CD4-positive, alpha-beta memory T cell (primary cell): ENCODE measurements at regions not wholly inside any gene's neighbourhood (a gene's known extent, or its start where the extent isn't known, plus 50 kb on each side); places are given as distances from the start of the nearest gene placed in this dataset.
A peak's percentile ranks its signal among the peaks of the same experiment; 100 is the strongest.
"Not testable (repeated sequence)": the region's sequence is repeated elsewhere in the genome, so short reads cannot be mapped to it uniquely, and the experiment has no call there.

Experiments
- CTCF ChIA-PET: fragments of 350-600 bp; sonication (Branson Sonifier 250); formaldehyde crosslinking; loops from one replicate; lab custom pipeline; 2021; ENCODE audit warnings: inconsistent platforms; ENCODE audit not compliant: partially characterized antibody; lab: Charles Lee
- POLR2A ChIA-PET: fragments of 350-600 bp; sonication (Branson Sonifier 250); formaldehyde crosslinking; loops from one replicate; lab custom pipeline; 2021; ENCODE audit not compliant: partially characterized antibody; lab: Charles Lee
- DNase-seq, 5 donors: peaks; one replicate each; pipeline versions ENCODE4 v3.0.0 to v3.0.0-alpha.2; 2020 to 2022; ENCODE audit warnings: mixed read lengths in 1 of 5
- H3K27ac ChIP-seq: one replicate; pipeline ENCODE4 v1.7.0; 2013; ENCODE audit warnings: low read depth, low read length
- H3K27me3 ChIP-seq: 2 replicates; pipeline ENCODE4 v1.7.0; 2013; ENCODE audit warnings: mild to moderate bottlenecking, low read length, moderate library complexity; ENCODE audit not compliant: insufficient read depth
- H3K36me3 ChIP-seq: 2 replicates; pipeline ENCODE4 v1.7.0; 2013; ENCODE audit warnings: mild to moderate bottlenecking, low read length, moderate library complexity; ENCODE audit not compliant: insufficient read depth
- H3K4me1 ChIP-seq: 2 replicates; pipeline ENCODE4 v1.7.0; 2013; ENCODE audit warnings: mild to moderate bottlenecking, low read length, moderate library complexity; ENCODE audit not compliant: insufficient read depth
- H3K4me3 ChIP-seq, 2 donors: one replicate each; pipeline ENCODE4 v1.7.0; 2013; ENCODE audit warnings: low read length in 2 of 2, mild to moderate bottlenecking in 1 of 2
- H3K9me3 ChIP-seq, 2 donors: one replicate each; pipeline ENCODE4 v1.7.0; 2013; ENCODE audit warnings: low read length in 2 of 2, control low read depth in 1 of 2; ENCODE audit not compliant: control insufficient read depth in 1 of 2
- H3K27ac Mint-ChIP-seq, 7 donors: one replicate each; pipeline ENCODE4 v1.8.0; 2020 to 2021; ENCODE audit warnings: mixed read lengths in 7 of 7, mild to moderate bottlenecking in 6 of 7, inconsistent platforms in 3 of 7, moderate library complexity in 3 of 7
- H3K27me3 Mint-ChIP-seq, 2 donors: one replicate each; pipeline ENCODE4 v1.8.0; 2020 to 2021; ENCODE audit warnings: mixed read lengths in 2 of 2
- H3K36me3 Mint-ChIP-seq, 2 donors: one replicate each; pipeline ENCODE4 v1.8.0; 2020 to 2021; ENCODE audit warnings: mixed read lengths in 2 of 2, inconsistent platforms in 1 of 2, mild to moderate bottlenecking in 1 of 2
- H3K4me1 Mint-ChIP-seq, 4 donors: one replicate each; pipeline ENCODE4 v1.8.0; 2020 to 2021; ENCODE audit warnings: mixed read lengths in 4 of 4, mild to moderate bottlenecking in 1 of 4
- H3K4me3 Mint-ChIP-seq, 8 donors: one replicate each; pipeline ENCODE4 v1.8.0; 2020 to 2021; ENCODE audit warnings: mixed read lengths in 8 of 8, mild to moderate bottlenecking in 7 of 8, moderate library complexity in 6 of 8, inconsistent platforms in 3 of 8
- H3K9me3 Mint-ChIP-seq, 8 donors: one replicate each; pipeline ENCODE4 v1.8.0; 2020 to 2021; ENCODE audit warnings: mixed read lengths in 8 of 8, mild to moderate bottlenecking in 5 of 8, inconsistent platforms in 3 of 8, moderate library complexity in 1 of 8
- intact Hi-C: fragments of 100-400 bp; cut with micrococcal nuclease; formaldehyde crosslinking; loops from one replicate; pipeline ENCODE4 v1.15.1; 2023

DNA sequence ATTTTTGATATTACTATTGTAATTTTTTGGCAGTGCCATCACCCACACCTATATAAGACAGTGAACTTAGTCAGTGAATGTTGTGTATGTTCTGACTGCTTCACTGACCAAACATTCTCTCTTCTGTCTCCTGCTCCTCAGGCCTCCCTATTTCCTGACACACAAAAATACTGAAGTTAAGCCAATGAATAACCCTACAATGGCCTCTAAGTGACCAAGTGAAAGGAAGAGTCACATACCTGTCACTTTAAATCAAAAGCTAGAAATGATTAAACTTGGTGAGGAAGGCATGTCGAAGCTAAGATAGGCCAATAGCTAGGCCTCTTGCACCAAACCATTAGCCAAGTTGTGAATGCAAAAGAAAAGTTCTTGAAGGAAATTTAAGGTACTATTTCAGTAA lies 151.9 kb downstream of the RND3 start:
- CTCF ChIA-PET, result no interaction called here

DNA sequence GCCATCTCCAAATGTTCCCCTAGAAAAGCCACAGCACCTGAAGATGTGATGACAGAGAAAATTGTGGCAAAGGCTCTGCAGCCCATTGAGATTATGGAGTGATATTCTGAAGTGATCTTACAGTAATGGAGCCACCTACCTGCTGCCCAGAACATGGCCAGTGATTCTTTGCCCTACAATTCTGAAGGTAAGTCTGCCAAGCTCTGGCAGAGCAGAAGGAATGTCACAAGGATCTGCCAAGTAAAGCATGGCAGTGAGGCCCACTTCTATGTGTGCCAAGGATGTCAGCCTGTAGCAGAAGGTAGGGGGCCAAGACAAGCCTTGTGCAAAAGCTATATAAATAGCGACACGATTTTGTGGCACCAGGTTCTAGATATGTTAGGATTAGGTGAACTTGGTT lies 155.1 kb downstream of the RND3 start:
- no peaks in the 10 kb centered on the region for H3K4me1 Mint-ChIP-seq
- no peaks in the 10 kb centered on the region for H3K27me3 Mint-ChIP-seq
- no peak overlapping the region for H3K27ac Mint-ChIP-seq
- no peaks in the 10 kb centered on the region for H3K36me3 ChIP-seq
- no peaks in the 10 kb centered on the region for H3K36me3 Mint-ChIP-seq
- no peak overlapping the region for H3K4me3 Mint-ChIP-seq
- ChIA-PET POLR2A (no interaction called here), CTCF (no interaction called here)
- intact Hi-C loops, result no loop called here
- H3K27ac ChIP-seq, result no peak overlapping the region
- H3K9me3 ChIP-seq, result no peaks in the 10 kb centered on the region
- peaks cover 0 to 10% (median 2%) of the 10 kb centered on the region in 8 donors for H3K9me3 Mint-ChIP-seq
- H3K4me3 ChIP-seq, result no peak overlapping the region
- no peaks in the 10 kb centered on the region for H3K4me1 ChIP-seq
- no peaks in the 10 kb centered on the region for H3K27me3 ChIP-seq
- no peak for DNase-seq

More for the DNA sequence above, 151.9 kb downstream of the RND3 start:
- Mint-ChIP-seq H3K4me3 (no peak overlapping the region), H3K4me1 (no peaks in the 10 kb centered on the region), H3K27ac (no peak overlapping the region), H3K36me3 (no peaks in the 10 kb centered on the region), H3K27me3 (no peaks in the 10 kb centered on the region), H3K9me3 (peaks cover 0 to 15% (median 3%) of the 10 kb centered on the region in 8 donors)
- no peaks in the 10 kb centered on the region for H3K27me3 ChIP-seq
- H3K9me3 ChIP-seq, result no peaks in the 10 kb centered on the region
- POLR2A ChIA-PET, result no interaction called here
- no peak for DNase-seq
- no peak overlapping the region for H3K27ac ChIP-seq
- no peaks in the 10 kb centered on the region for H3K4me1 ChIP-seq
- H3K36me3 ChIP-seq, result no peaks in the 10 kb centered on the region
- intact Hi-C loops, result no loop called here
- no peak overlapping the region for H3K4me3 ChIP-seq

DNA sequence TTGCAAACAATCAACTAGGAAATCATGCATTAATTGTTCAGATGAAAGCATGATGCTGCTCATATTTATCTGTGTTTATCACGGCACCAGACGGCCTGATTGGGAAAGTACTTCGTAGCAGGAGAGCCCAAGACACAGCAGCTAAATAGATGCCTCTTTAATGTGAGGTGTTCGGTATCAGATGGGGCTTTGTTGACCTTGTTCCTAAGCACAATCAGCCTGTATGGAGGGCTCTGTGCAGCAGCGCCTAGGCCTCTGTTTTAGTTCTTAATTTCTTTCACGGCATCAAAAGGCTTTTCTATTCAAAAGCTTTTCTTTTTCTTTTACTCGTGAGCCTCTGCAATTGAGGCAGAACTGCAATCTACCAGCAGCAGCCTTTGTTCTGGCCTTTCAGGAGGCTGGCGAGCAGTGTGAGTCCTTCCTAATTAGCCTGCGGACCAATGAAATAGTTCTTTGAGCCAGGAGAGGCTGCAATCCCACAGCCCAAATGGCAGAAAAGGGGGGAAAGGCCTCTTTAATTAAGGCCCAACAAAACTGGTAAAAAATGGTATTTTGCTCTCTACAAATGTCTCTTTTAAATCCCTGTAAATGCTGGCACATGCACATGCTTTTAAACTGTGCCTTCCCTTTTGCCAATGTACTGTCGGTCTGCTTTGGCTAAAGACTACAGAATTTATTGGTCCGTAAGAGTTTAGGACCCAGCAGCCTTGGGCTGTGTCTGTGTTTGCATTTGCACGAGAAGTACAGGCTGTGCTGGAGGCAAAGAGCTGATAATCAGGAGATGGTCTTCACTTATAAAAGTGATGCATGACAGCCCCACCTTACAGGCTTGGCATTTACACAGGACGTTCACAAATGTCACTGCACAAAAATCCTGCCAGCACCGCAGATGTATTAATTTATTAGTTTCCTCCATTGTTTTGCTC lies 159.6 kb downstream of the RND3 start:
- Mint-ChIP-seq H3K9me3 (peaks cover 0 to 3% (median 0%) of the 10 kb centered on the region in 8 donors), H3K27ac (peak overlapping the region in 1 of 7 donors; percentile 43), H3K36me3 (no peaks in the 10 kb centered on the region), H3K4me3 (no peak overlapping the region), H3K4me1 (no peaks in the 10 kb centered on the region), H3K27me3 (no peaks in the 10 kb centered on the region)
- no peak for DNase-seq
- POLR2A ChIA-PET, result no interaction called here
- Histone ChIP-seq H3K27me3 (no peaks in the 10 kb centered on the region), H3K4me3 (no peak overlapping the region), H3K9me3 (no peaks in the 10 kb centered on the region), H3K36me3 (no peaks in the 10 kb centered on the region), H3K27ac (no peak overlapping the region), H3K4me1 (no peaks in the 10 kb centered on the region)
- CTCF ChIA-PET, result no interaction called here
- intact Hi-C loops, result no loop called here

GRCh38 chr2:150325656-150326314 lies 161.7 kb downstream of the RND3 start:
- H3K4me3 Mint-ChIP-seq, result no peak overlapping the region
- H3K27ac Mint-ChIP-seq, result no peak overlapping the region
- CTCF ChIA-PET, result no interaction called here
- POLR2A ChIA-PET, result no interaction called here
- H3K27me3 Mint-ChIP-seq, result no peaks in the 10 kb centered on the region
- intact Hi-C loops, result no loop called here
- H3K36me3 Mint-ChIP-seq, result no peaks in the 10 kb centered on the region
- no peak for DNase-seq
- H3K9me3 Mint-ChIP-seq, result peaks cover 0 to 3% (median 0%) of the 10 kb centered on the region in 8 donors
- Histone ChIP-seq H3K36me3 (no peaks in the 10 kb centered on the region), H3K9me3 (no peaks in the 10 kb centered on the region), H3K4me1 (no peaks in the 10 kb centered on the region), H3K4me3 (no peak overlapping the region), H3K27me3 (no peaks in the 10 kb centered on the region), H3K27ac (no peak overlapping the region)
- H3K4me1 Mint-ChIP-seq, result no peaks in the 10 kb centered on the region

DNA sequence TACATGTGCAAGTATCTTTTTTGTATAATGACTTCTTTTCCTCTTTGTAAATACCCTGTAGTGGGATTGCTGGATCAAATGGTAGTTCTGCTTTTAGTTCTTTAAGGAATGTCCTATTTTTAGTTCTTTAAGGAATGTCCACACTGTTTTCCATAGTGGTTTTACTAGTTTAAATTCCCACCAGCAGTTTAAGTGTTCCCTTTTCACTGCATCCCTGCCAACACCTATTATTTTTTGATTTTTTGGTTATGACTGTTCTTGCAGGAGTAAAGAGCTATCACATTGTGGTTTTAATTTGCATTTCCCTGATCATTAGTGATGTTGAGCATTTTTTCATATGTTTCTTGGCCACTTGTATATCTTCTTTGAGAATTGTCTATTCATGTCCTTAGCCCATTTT lies 164.4 kb downstream of the RND3 start:
- H3K4me1 ChIP-seq, DNase-seq, H3K9me3 Mint-ChIP-seq, POLR2A ChIA-PET, H3K27me3 ChIP-seq, H3K9me3 ChIP-seq, H3K36me3 ChIP-seq, intact Hi-C loops, H3K4me3 Mint-ChIP-seq, H3K4me1 Mint-ChIP-seq, H3K27me3 Mint-ChIP-seq, H3K4me3 ChIP-seq, H3K27ac Mint-ChIP-seq, H3K36me3 Mint-ChIP-seq, CTCF ChIA-PET, H3K27ac ChIP-seq: not testable (repeated sequence)

DNA sequence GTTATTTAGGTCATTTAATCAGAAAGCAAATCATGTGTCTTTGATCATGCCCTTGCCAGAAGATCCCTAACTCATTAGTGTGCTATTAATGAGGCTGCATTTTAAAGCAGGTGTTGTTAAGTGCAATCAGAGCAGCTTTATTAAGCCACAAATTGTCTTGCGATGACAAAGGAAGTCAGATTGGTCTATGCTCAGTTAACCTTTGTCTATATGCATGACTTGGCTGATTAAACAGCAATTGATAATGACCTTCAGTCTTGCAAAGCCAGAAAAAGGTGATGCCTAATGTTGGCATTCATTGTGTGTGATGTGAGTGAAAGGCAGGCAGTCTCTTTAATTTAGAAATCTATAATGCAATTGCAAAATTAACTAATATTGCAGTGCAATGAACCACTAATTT lies 166.9 kb downstream of the RND3 start:
- Mint-ChIP-seq H3K36me3 (no peaks in the 10 kb centered on the region), H3K27me3 (no peaks in the 10 kb centered on the region), H3K4me3 (no peak overlapping the region), H3K27ac (no peak overlapping the region), H3K9me3 (peaks cover 0 to 8% (median 0%) of the 10 kb centered on the region in 8 donors), H3K4me1 (no peaks in the 10 kb centered on the region)
- POLR2A ChIA-PET, result no interaction called here
- H3K27ac ChIP-seq, result no peak overlapping the region
- no peak for DNase-seq
- no peak overlapping the region for H3K4me3 ChIP-seq
- H3K9me3 ChIP-seq, result no peaks in the 10 kb centered on the region
- H3K4me1 ChIP-seq, result no peaks in the 10 kb centered on the region
- CTCF ChIA-PET, result no interaction called here
- no peaks in the 10 kb centered on the region for H3K27me3 ChIP-seq
- intact Hi-C loops, result no loop called here
- H3K36me3 ChIP-seq, result no peaks in the 10 kb centered on the region

- H3K4me1 ChIP-seq, result no peaks in the 10 kb centered on the region
- POLR2A ChIA-PET, result no interaction called here
- DNase-seq, result no peak
- peaks cover 0 to 14% (median 0%) of the 10 kb centered on the region in 8 donors for H3K9me3 Mint-ChIP-seq
- H3K4me3 Mint-ChIP-seq, result no peak overlapping the region
- no peaks in the 10 kb centered on the region for H3K36me3 ChIP-seq
- no peak overlapping the region for H3K27ac Mint-ChIP-seq
- CTCF ChIA-PET, result no interaction called here
- H3K4me1 Mint-ChIP-seq, result no peaks in the 10 kb centered on the region
- no peaks in the 10 kb centered on the region for H3K27me3 ChIP-seq
- H3K27me3 Mint-ChIP-seq, result no peaks in the 10 kb centered on the region
- H3K36me3 Mint-ChIP-seq, result no peaks in the 10 kb centered on the region
- no peak overlapping the region for H3K27ac ChIP-seq
- H3K4me3 ChIP-seq, result no peak overlapping the region
- H3K9me3 ChIP-seq, result no peaks in the 10 kb centered on the region
- intact Hi-C loops, result no loop called here
These were observed 167.6 kb downstream of the RND3 start for GRCh38 chr2:150319658-150320555.
